Parathyroid adenoma (tissue), 2 donors: ENCODE measurements at regions not wholly inside any gene's neighbourhood (a gene's known extent, or its start where the extent isn't known, plus 50 kb on each side); places are given as distances from the start of the nearest gene placed in this dataset.

Experiments used
- H2AFZ ChIP-seq: fragments of 300-600 bp; sonication (generic); one replicate; pipeline ENCODE4 v1.7.0; 2017; ENCODE audit warnings: antibody characterized with exemption, mild to moderate bottlenecking
- H3K27ac ChIP-seq: fragments of 300-600 bp; sonication (generic); one replicate; pipeline ENCODE4 v1.7.0; 2017
- H3K27me3 ChIP-seq: fragments of 300-600 bp; sonication (generic); one replicate; pipeline ENCODE4 v1.7.0; 2017; ENCODE audit warnings: low read length; ENCODE audit not compliant: control insufficient read depth, insufficient read depth
- H3K36me3 ChIP-seq: fragments of 300-600 bp; sonication (generic); one replicate; pipeline ENCODE4 v1.7.0; 2017; ENCODE audit warnings: low read length; ENCODE audit not compliant: control insufficient read depth, insufficient read depth
- H3K4me1 ChIP-seq: fragments of 300-600 bp; sonication (generic); one replicate; pipeline ENCODE4 v1.7.0; 2017; ENCODE audit warnings: control low read depth
- H3K4me2 ChIP-seq: fragments of 300-600 bp; sonication (generic); one replicate; pipeline ENCODE4 v1.7.0; 2017; ENCODE audit warnings: low read length
- H3K4me3 ChIP-seq: fragments of 300-600 bp; sonication (generic); one replicate; pipeline ENCODE4 v1.7.0; 2017; ENCODE audit warnings: low read depth, low read length
- H3K79me2 ChIP-seq: fragments of 300-600 bp; sonication (generic); one replicate; pipeline ENCODE4 v1.7.0; 2017; ENCODE audit warnings: control low read depth
- H3K9ac ChIP-seq: fragments of 300-600 bp; sonication (generic); one replicate; pipeline ENCODE4 v1.7.0; 2017; ENCODE audit warnings: mild to moderate bottlenecking
- H3K9me3 ChIP-seq: fragments of 300-600 bp; sonication (generic); one replicate; pipeline ENCODE4 v1.7.0; 2017; ENCODE audit warnings: low read length; ENCODE audit not compliant: control insufficient read depth
- TF ChIP-seq, protein P1 (sequence below): fragments of 300-600 bp; sonication (generic); IDR thresholded peaks from one replicate; pipeline ENCODE4 v1.7.0; 2017; ENCODE audit warnings: antibody characterized with exemption, mild to moderate bottlenecking
- donor health status: primary hyperparathyroidism.

DNA sequence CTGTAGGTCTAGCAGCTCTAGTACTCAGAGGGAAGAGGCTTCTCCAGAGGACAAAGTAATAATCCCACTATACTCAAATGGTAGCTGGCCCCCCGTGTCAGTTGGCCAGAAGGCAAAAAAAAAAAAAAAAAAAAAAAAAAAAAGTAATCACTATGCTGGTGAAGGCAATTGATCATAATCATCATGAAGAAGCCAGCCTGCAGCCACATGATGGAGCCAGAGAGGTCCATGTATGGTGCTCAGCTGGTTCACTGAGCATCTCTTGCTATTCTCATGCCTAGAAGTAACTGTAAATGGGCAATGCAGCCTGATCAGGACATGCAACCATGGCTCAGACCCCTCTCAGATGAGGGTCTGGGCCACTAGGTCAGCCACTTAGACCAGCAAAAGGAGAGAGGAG lies 378.8 kb downstream of the MED13L start:
- Histone ChIP-seq H3K27ac (no peak overlapping the region), H3K79me2 (no peaks in the 10 kb centered on the region), H3K9me3 (no peaks in the 10 kb centered on the region), H3K4me2 (no peak overlapping the region), H3K4me3 (no peak overlapping the region), H2AFZ (no peak overlapping the region), H3K4me1 (no peaks in the 10 kb centered on the region), H3K9ac (no peak overlapping the region), H3K27me3 (no peaks in the 10 kb centered on the region), H3K36me3 (no peaks in the 10 kb centered on the region)
- TF ChIP-seq, protein P1, sequence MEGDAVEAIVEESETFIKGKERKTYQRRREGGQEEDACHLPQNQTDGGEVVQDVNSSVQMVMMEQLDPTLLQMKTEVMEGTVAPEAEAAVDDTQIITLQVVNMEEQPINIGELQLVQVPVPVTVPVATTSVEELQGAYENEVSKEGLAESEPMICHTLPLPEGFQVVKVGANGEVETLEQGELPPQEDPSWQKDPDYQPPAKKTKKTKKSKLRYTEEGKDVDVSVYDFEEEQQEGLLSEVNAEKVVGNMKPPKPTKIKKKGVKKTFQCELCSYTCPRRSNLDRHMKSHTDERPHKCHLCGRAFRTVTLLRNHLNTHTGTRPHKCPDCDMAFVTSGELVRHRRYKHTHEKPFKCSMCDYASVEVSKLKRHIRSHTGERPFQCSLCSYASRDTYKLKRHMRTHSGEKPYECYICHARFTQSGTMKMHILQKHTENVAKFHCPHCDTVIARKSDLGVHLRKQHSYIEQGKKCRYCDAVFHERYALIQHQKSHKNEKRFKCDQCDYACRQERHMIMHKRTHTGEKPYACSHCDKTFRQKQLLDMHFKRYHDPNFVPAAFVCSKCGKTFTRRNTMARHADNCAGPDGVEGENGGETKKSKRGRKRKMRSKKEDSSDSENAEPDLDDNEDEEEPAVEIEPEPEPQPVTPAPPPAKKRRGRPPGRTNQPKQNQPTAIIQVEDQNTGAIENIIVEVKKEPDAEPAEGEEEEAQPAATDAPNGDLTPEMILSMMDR = no peak

GRCh38 chr12:115897729-115898128 lies 379.8 kb downstream of the MED13L start:
- Histone ChIP-seq H3K79me2 (no peaks in the 10 kb centered on the region), H3K4me3 (no peak overlapping the region), H3K36me3 (no peaks in the 10 kb centered on the region), H3K27ac (no peak overlapping the region), H3K9ac (no peak overlapping the region), H2AFZ (no peak overlapping the region), H3K27me3 (no peaks in the 10 kb centered on the region), H3K9me3 (no peaks in the 10 kb centered on the region), H3K4me2 (no peak overlapping the region), H3K4me1 (no peaks in the 10 kb centered on the region)
- TF ChIP-seq, protein P1 = no peak

DNA sequence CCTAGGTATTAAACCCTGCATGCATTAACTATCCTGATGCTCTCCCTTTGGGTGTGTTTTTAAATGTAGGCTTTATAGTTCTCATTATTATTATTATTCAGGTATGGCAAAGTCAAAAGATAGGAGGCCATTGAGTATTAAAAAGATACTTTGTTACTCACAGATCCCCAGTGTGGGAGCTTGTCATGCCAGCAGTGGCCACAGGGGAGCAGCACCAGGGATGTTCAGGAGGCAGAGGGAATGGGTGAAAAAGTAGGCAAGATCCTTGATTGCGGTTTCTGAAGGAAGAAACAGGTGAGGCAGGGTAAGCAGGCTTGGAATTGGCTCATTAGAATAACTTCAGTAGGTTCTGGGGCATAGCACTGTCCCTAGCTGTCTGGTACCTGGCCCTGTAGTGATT lies 382.2 kb downstream of the MED13L start:
- H3K27me3 ChIP-seq = no peaks in the 10 kb centered on the region
- H3K4me1 ChIP-seq = no peaks in the 10 kb centered on the region
- no peaks in the 10 kb centered on the region for H3K79me2 ChIP-seq
- no peak overlapping the region for H3K4me2 ChIP-seq
- TF ChIP-seq, protein P1 = no peak
- H3K27ac ChIP-seq = no peak overlapping the region
- no peak overlapping the region for H2AFZ ChIP-seq
- no peak overlapping the region for H3K4me3 ChIP-seq
- H3K9me3 ChIP-seq = no peaks in the 10 kb centered on the region
- H3K9ac ChIP-seq = no peak overlapping the region
- H3K36me3 ChIP-seq = no peaks in the 10 kb centered on the region

- Histone ChIP-seq H3K4me2 (no peak overlapping the region), H3K27ac (no peak overlapping the region), H3K4me3 (no peak overlapping the region), H3K36me3 (no peaks in the 10 kb centered on the region), H3K79me2 (no peaks in the 10 kb centered on the region), H3K9ac (no peak overlapping the region), H2AFZ (no peak overlapping the region), H3K27me3 (no peaks in the 10 kb centered on the region), H3K4me1 (no peaks in the 10 kb centered on the region), H3K9me3 (no peaks in the 10 kb centered on the region)
- TF ChIP-seq, protein P1 = no peak
Observed at GRCh38 chr12:115891556-115892164, 385.8 kb downstream of the MED13L start.

GRCh38 chr12:115886666-115887065 lies 390.8 kb downstream of the MED13L start:
- TF ChIP-seq, protein P1 = no peak
- Histone ChIP-seq H3K9ac (no peak overlapping the region), H3K79me2 (no peaks in the 10 kb centered on the region), H3K4me1 (no peaks in the 10 kb centered on the region), H3K36me3 (no peaks in the 10 kb centered on the region), H3K27ac (no peak overlapping the region), H3K4me3 (no peak overlapping the region), H3K9me3 (no peaks in the 10 kb centered on the region), H3K27me3 (no peaks in the 10 kb centered on the region), H3K4me2 (no peak overlapping the region), H2AFZ (no peak overlapping the region)
